Activated gamma-delta T cell (primary cell): ENCODE measurements at regions not wholly inside any gene's neighbourhood (a gene's known extent, or its start where the extent isn't known, plus 50 kb on each side); places are given as distances from the start of the nearest gene placed in this dataset.
A peak's percentile ranks its signal among the peaks of the same experiment; 100 is the strongest.

Experiments used
- DNase-seq: peaks from one replicate; lab custom pipeline; 2025; lab: John Stamatoyannopoulos, UW

GRCh38 chr14:76948976-76949375 lies 79.5 kb downstream of the IRF2BPL start:
- no peak for DNase-seq

- no peak for DNase-seq
Measured at GRCh38 chr14:76948213-76948947, 80.1 kb downstream of the IRF2BPL start.

- no peak for DNase-seq
Measured at GRCh38 chr14:76947838-76948184, 80.7 kb downstream of the IRF2BPL start.

- DNase-seq, result peak; percentile 62
Measured at GRCh38 chr14:76947078-76947837, 81.2 kb downstream of the IRF2BPL start.

GRCh38 chr14:76946753-76947077 lies 81.8 kb downstream of the IRF2BPL start:
- no peak for DNase-seq

- DNase-seq, result no peak
Measured at GRCh38 chr14:76943072-76943471, 85.4 kb downstream of the IRF2BPL start.

GRCh38 chr14:76941946-76942805 lies 86.3 kb downstream of the IRF2BPL start:
- no peak for DNase-seq

GRCh38 chr14:76941544-76941943 lies 87.0 kb downstream of the IRF2BPL start:
- no peak for DNase-seq

GRCh38 chr14:76940021-76940760 lies 88.3 kb downstream of the IRF2BPL start:
- no peak for DNase-seq

GRCh38 chr14:76939015-76939742 lies 89.3 kb downstream of the IRF2BPL start:
- no peak for DNase-seq

- no peak for DNase-seq
Measured at GRCh38 chr14:76938092-76938500, 90.4 kb downstream of the IRF2BPL start.

- DNase-seq, result no peak
Measured at GRCh38 chr14:76937181-76938091, 91.1 kb downstream of the IRF2BPL start.

- DNase-seq, result no peak
Measured at GRCh38 chr14:76936483-76936882, 92.0 kb downstream of the IRF2BPL start.

GRCh38 chr14:76933515-76933914 lies 95.0 kb downstream of the IRF2BPL start:
- DNase-seq, result no peak

- no peak for DNase-seq
Measured at GRCh38 chr14:76931631-76932402, 96.7 kb downstream of the IRF2BPL start.

- no peak for DNase-seq
Measured at GRCh38 chr14:76930549-76930948, 98.0 kb downstream of the IRF2BPL start.

GRCh38 chr14:76929927-76930326 lies 98.6 kb downstream of the IRF2BPL start:
- DNase-seq, result no peak

- DNase-seq, result no peak
Measured at GRCh38 chr14:76927971-76928700, 100.4 kb downstream of the IRF2BPL start.
